ENCODE measurements at regions not wholly inside any gene's neighbourhood (a gene's known extent, or its start where the extent isn't known, plus 50 kb on each side); places are given as distances from the start of the nearest gene placed in this dataset.

- TF ChIP-seq POLR2AphosphoS5 (IDR thresholded peaks at IDR 0.05; ENCODE audit: low read depth, low read length) (no peak), POLR2A (IDR thresholded peaks at IDR 0.05; ENCODE audit: low read depth, low read length) (no peak), TAF1 (IDR thresholded peaks at IDR 0.05; ENCODE audit: borderline replicate concordance, low read depth, low read length) (no peak)
Measured at GRCh38 chr6:40924839-40925238, 114.2 kb downstream of the UNC5CL start.
